ENCODE measurements at regions not wholly inside any gene's neighbourhood (a gene's known extent, or its start where the extent isn't known, plus 50 kb on each side); places are given as distances from the start of the nearest gene placed in this dataset.
"Not testable (repeated sequence)": the region's sequence is repeated elsewhere in the genome, so short reads cannot be mapped to it uniquely, and the experiment has no call there.

GRCh38 chr4:26015906-26016305, 101.9 kb downstream of the SMIM20 start:
- no peaks in the 10 kb centered on the region for H3K4me1 ChIP-seq (ENCODE audit: insufficient read depth, low read length, severe bottlenecking)
- H3K27me3 ChIP-seq (ENCODE audit: insufficient read depth, low read length): no peaks in the 10 kb centered on the region
- H3K79me2 ChIP-seq (ENCODE audit: insufficient read depth, low read length): no peaks in the 10 kb centered on the region
- no peaks in the 10 kb centered on the region for H4K20me1 ChIP-seq (ENCODE audit: insufficient read depth, low read length)
- H2AFZ ChIP-seq (ENCODE audit: low read length): no peak overlapping the region
- no peak overlapping the region for H3K4me3 ChIP-seq (ENCODE audit: low read depth, low read length, poor library complexity, severe bottlenecking)
- no peaks in the 10 kb centered on the region for H3K9me3 ChIP-seq (ENCODE audit: low read length)
- H3K4me2 ChIP-seq (ENCODE audit: low read length): no peak overlapping the region
- no peak overlapping the region for H3K27ac ChIP-seq (ENCODE audit: low read depth, low read length, poor library complexity, severe bottlenecking)
- H3K36me3 ChIP-seq (ENCODE audit: insufficient read depth, low read length): no peaks in the 10 kb centered on the region
- H3F3A ChIP-seq (ENCODE audit: insufficient read depth, low read length): no peaks in the 10 kb centered on the region
- no peaks in the 10 kb centered on the region for H3K9me2 ChIP-seq (ENCODE audit: low read depth, low read length)
- no peak overlapping the region for H3K9ac ChIP-seq (ENCODE audit: low read length)
- TF ChIP-seq CTCF (IDR thresholded peaks at IDR 0.05; ENCODE audit: low read length): no peak
- no peak for TF ChIP-seq EZH2 (IDR thresholded peaks at IDR 0.05; ENCODE audit: borderline replicate concordance, low read length)

- Histone ChIP-seq H3K4me2 (ENCODE audit: low read length) (no peak overlapping the region), H3K4me1 (ENCODE audit: insufficient read depth, low read length, severe bottlenecking) (no peaks in the 10 kb centered on the region)
Observed at GRCh38 chr4:26017531-26017930, 103.5 kb downstream of the SMIM20 start.

GRCh38 chr4:26017961-26018700, 104.1 kb downstream of the SMIM20 start:
- H3K4me1 ChIP-seq (ENCODE audit: insufficient read depth, low read length, severe bottlenecking); H3K4me2 ChIP-seq (ENCODE audit: low read length); H3K9me3 ChIP-seq (ENCODE audit: low read length); H3F3A ChIP-seq (ENCODE audit: insufficient read depth, low read length); H3K9ac ChIP-seq (ENCODE audit: low read length); H3K27me3 ChIP-seq (ENCODE audit: insufficient read depth, low read length); H3K79me2 ChIP-seq (ENCODE audit: insufficient read depth, low read length); H3K36me3 ChIP-seq (ENCODE audit: insufficient read depth, low read length); H3K9me2 ChIP-seq (ENCODE audit: low read depth, low read length); H2AFZ ChIP-seq (ENCODE audit: low read length); H4K20me1 ChIP-seq (ENCODE audit: insufficient read depth, low read length); H3K4me3 ChIP-seq (ENCODE audit: low read depth, low read length, poor library complexity, severe bottlenecking); H3K27ac ChIP-seq (ENCODE audit: low read depth, low read length, poor library complexity, severe bottlenecking): not testable (repeated sequence)

More at GRCh38 chr4:26017531-26017930, 103.5 kb downstream of the SMIM20 start:
- Histone ChIP-seq H3K27ac (ENCODE audit: low read depth, low read length, poor library complexity, severe bottlenecking) (no peak overlapping the region), H3K9ac (ENCODE audit: low read length) (no peak overlapping the region), H3K27me3 (ENCODE audit: insufficient read depth, low read length) (no peaks in the 10 kb centered on the region), H3K9me2 (ENCODE audit: low read depth, low read length) (no peaks in the 10 kb centered on the region), H4K20me1 (ENCODE audit: insufficient read depth, low read length) (no peaks in the 10 kb centered on the region), H2AFZ (ENCODE audit: low read length) (no peak overlapping the region), H3K36me3 (ENCODE audit: insufficient read depth, low read length) (no peaks in the 10 kb centered on the region), H3K9me3 (ENCODE audit: low read length) (no peaks in the 10 kb centered on the region), H3F3A (ENCODE audit: insufficient read depth, low read length) (no peaks in the 10 kb centered on the region), H3K4me3 (ENCODE audit: low read depth, low read length, poor library complexity, severe bottlenecking) (no peak overlapping the region), H3K79me2 (ENCODE audit: insufficient read depth, low read length) (no peaks in the 10 kb centered on the region)
- TF ChIP-seq EZH2 (IDR thresholded peaks at IDR 0.05; ENCODE audit: borderline replicate concordance, low read length) (no peak), CTCF (IDR thresholded peaks at IDR 0.05; ENCODE audit: low read length) (no peak)

GRCh38 chr4:26020083-26020668, 106.2 kb downstream of the SMIM20 start:
- no peaks in the 10 kb centered on the region for H3K27me3 ChIP-seq (ENCODE audit: insufficient read depth, low read length)
- no peak for TF ChIP-seq CTCF (IDR thresholded peaks at IDR 0.05; ENCODE audit: low read length)
- no peak for TF ChIP-seq EZH2 (IDR thresholded peaks at IDR 0.05; ENCODE audit: borderline replicate concordance, low read length)
- no peaks in the 10 kb centered on the region for H3K9me2 ChIP-seq (ENCODE audit: low read depth, low read length)
- H3K4me1 ChIP-seq (ENCODE audit: insufficient read depth, low read length, severe bottlenecking): no peaks in the 10 kb centered on the region
- H3F3A ChIP-seq (ENCODE audit: insufficient read depth, low read length): no peaks in the 10 kb centered on the region
- no peak overlapping the region for H3K4me3 ChIP-seq (ENCODE audit: low read depth, low read length, poor library complexity, severe bottlenecking)
- H3K36me3 ChIP-seq (ENCODE audit: insufficient read depth, low read length): no peaks in the 10 kb centered on the region
- H3K79me2 ChIP-seq (ENCODE audit: insufficient read depth, low read length): no peaks in the 10 kb centered on the region
- no peaks in the 10 kb centered on the region for H4K20me1 ChIP-seq (ENCODE audit: insufficient read depth, low read length)
- no peak overlapping the region for H3K27ac ChIP-seq (ENCODE audit: low read depth, low read length, poor library complexity, severe bottlenecking)
- no peak overlapping the region for H3K4me2 ChIP-seq (ENCODE audit: low read length)
- H3K9me3 ChIP-seq (ENCODE audit: low read length): no peaks in the 10 kb centered on the region
- H3K9ac ChIP-seq (ENCODE audit: low read length): no peak overlapping the region
- no peak overlapping the region for H2AFZ ChIP-seq (ENCODE audit: low read length)

Data from OCI-LY1 (cell line).